ENCODE measurements at regions not wholly inside any gene's neighbourhood (a gene's known extent, or its start where the extent isn't known, plus 50 kb on each side); places are given as distances from the start of the nearest gene placed in this dataset.

DNA sequence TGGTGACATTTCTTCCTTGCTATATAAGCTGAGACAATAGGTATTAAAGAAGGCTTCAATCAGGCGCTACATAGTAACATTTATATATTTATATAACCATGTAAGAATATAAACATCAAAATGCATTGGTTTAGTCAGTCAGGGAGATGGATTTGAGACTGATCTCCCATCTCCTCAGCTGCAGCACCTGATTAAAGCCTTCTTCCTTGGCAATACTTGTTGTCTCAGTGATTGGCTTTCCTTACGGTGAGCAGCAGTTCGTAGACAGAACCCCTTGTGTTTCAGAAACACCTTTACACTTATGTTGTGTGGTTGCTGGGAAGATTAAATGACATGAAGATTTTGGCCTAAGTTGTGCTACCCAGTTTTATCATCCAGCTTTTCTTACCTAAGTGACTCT, 323.3 kb upstream of the DUSP10 start:
- TF ChIP-seq TCF4 (CRISPR knock-in tag; IDR thresholded peaks at IDR 0.05; ENCODE audit: borderline replicate concordance) (no peak), ZC3H10 (CRISPR knock-in tag; IDR thresholded peaks at IDR 0.05) (no peak), ISL1 (CRISPR knock-in tag; IDR thresholded peaks at IDR 0.05) (no peak), ZFP30 (CRISPR knock-in tag; IDR thresholded peaks at IDR 0.05) (no peak), ESRRG (CRISPR knock-in tag; IDR thresholded peaks at IDR 0.05) (no peak)
- TF ChIP-seq, protein P1, sequence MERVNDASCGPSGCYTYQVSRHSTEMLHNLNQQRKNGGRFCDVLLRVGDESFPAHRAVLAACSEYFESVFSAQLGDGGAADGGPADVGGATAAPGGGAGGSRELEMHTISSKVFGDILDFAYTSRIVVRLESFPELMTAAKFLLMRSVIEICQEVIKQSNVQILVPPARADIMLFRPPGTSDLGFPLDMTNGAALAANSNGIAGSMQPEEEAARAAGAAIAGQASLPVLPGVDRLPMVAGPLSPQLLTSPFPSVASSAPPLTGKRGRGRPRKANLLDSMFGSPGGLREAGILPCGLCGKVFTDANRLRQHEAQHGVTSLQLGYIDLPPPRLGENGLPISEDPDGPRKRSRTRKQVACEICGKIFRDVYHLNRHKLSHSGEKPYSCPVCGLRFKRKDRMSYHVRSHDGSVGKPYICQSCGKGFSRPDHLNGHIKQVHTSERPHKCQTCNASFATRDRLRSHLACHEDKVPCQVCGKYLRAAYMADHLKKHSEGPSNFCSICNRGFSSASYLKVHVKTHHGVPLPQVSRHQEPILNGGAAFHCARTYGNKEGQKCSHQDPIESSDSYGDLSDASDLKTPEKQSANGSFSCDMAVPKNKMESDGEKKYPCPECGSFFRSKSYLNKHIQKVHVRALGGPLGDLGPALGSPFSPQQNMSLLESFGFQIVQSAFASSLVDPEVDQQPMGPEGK (CRISPR knock-in tag; IDR thresholded peaks at IDR 0.05; ENCODE audit: borderline replicate concordance) = no peak
- TF ChIP-seq, protein P2, sequence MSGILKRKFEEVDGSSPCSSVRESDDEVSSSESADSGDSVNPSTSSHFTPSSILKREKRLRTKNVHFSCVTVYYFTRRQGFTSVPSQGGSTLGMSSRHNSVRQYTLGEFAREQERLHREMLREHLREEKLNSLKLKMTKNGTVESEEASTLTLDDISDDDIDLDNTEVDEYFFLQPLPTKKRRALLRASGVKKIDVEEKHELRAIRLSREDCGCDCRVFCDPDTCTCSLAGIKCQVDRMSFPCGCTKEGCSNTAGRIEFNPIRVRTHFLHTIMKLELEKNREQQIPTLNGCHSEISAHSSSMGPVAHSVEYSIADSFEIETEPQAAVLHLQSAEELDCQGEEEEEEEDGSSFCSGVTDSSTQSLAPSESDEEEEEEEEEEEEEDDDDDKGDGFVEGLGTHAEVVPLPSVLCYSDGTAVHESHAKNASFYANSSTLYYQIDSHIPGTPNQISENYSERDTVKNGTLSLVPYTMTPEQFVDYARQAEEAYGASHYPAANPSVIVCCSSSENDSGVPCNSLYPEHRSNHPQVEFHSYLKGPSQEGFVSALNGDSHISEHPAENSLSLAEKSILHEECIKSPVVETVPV (CRISPR knock-in tag; IDR thresholded peaks at IDR 0.05) = no peak
- TF ChIP-seq, protein P3, sequence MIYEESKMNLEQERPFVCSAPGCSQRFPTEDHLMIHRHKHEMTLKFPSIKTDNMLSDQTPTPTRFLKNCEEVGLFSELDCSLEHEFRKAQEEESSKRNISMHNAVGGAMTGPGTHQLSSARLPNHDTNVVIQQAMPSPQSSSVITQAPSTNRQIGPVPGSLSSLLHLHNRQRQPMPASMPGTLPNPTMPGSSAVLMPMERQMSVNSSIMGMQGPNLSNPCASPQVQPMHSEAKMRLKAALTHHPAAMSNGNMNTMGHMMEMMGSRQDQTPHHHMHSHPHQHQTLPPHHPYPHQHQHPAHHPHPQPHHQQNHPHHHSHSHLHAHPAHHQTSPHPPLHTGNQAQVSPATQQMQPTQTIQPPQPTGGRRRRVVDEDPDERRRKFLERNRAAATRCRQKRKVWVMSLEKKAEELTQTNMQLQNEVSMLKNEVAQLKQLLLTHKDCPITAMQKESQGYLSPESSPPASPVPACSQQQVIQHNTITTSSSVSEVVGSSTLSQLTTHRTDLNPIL (CRISPR knock-in tag; IDR thresholded peaks at IDR 0.05; ENCODE audit: low read depth) = no peak
- ATAC-seq = no peak

DNA sequence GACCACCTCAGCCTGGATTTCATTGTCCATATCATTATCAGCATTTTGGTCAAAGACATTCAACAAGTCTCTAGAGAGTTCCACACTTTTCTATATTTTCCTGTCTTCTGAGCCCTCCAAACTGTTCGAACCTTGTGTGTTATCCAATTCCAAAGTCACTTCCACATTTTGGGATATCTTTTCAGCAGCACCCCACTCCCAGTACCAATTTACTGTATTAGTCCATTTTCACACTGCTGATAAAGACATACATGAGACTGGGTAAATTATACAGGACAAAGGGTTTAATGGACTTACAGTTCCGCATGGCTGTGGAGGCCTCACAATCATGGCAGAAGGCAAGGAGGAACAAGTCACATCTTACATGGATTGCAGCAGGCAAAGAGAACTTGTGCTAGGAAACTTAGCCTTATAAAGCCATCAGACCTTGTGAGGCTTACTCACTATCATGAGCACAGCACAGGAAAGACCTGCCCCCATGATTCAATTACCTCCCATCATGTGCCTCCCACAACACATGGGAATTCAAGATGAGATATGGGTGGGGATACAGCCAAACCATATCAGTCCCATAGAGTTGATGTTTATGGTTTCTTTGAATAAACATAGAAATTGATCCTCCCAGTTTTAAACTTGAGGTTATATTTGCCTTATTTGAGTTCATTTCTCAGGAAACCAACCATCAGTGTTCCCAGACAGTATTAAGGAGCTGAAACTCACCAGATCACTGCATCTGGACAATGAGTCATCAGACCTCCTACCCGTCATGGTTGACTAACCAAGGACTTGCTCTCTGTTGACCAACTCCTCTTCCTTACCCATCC, 322.7 kb upstream of the DUSP10 start:
- TF ChIP-seq TOX (CRISPR knock-in tag; IDR thresholded peaks at IDR 0.05; ENCODE audit: borderline replicate concordance) (no peak), ZNF565 (CRISPR knock-in tag; conservative IDR thresholded peaks at IDR 0.05; ENCODE audit: low read depth) (no peak), RARB (CRISPR knock-in tag; IDR thresholded peaks at IDR 0.05) (no peak), ZC3H10 (CRISPR knock-in tag; IDR thresholded peaks at IDR 0.05) (no peak), GLIS3 (CRISPR knock-in tag; IDR thresholded peaks at IDR 0.05) (no peak), SNAI2 (CRISPR knock-in tag; IDR thresholded peaks at IDR 0.05) (no peak), ZNF8 (CRISPR knock-in tag; IDR thresholded peaks at IDR 0.05) (no peak), BACH2 (CRISPR knock-in tag; IDR thresholded peaks at IDR 0.05; ENCODE audit: borderline replicate concordance) (no peak)
- TF ChIP-seq, protein P2 (CRISPR knock-in tag; IDR thresholded peaks at IDR 0.05) = no peak
- no peak for ATAC-seq

DNA sequence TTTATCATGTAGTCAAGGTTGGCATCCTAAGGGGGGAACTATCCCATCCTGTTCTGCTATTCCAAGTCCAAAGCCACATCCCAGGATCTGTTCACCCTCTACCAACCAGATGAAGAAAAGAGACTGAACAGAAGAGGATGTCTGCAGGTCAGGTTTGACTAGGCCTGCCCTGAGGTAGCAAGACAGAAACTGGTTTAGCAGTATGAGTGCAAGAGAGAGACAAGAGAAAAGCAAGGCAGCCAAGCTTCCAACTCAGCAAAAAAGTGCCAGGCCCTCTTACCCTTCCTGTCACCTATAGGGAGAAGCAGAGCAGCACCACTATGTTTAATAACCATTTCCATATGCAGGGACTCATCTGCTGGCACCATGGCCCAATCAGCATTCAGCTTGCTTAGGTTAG, 320.8 kb upstream of the DUSP10 start:
- TF ChIP-seq OSR1 (CRISPR knock-in tag; IDR thresholded peaks at IDR 0.05) = no peak
- TF ChIP-seq CSDC2 (CRISPR knock-in tag; IDR thresholded peaks at IDR 0.05) = no peak
- TF ChIP-seq, protein P3 (CRISPR knock-in tag; IDR thresholded peaks at IDR 0.05; ENCODE audit: low read depth) = no peak
- TF ChIP-seq GLIS3 (CRISPR knock-in tag; IDR thresholded peaks at IDR 0.05) = no peak
- TF ChIP-seq ISL1 (CRISPR knock-in tag; IDR thresholded peaks at IDR 0.05) = no peak
- ATAC-seq = no peak

DNA sequence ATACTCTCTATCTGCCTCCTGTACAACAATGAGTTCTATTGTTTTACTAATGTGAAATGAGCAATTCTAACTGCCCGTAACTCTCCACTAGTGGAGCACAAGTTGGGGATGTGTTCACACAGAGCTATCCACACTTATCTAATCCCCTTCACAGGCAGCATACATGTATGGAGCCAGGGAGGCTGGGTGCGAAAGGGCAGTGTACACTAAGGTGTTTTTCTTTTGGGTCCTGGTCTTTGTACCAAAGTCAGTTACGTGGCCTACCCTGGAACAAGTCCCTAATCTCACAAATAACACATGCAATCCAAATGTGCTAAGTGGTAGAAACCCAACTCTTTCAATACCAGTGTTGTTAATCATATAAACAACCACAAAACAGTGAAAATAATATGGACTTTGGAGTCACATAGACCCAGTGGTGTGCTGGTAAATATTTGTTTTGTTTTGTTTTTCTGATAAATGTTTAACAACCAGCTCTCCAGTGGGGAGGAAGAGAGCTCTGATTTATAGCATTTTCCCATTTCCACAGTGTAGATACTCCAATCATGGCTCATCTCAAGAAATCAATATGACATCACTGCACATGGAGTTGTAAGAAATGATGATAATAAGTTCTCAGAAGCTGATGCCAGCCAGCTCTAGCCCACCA, 319.9 kb upstream of the DUSP10 start:
- no peak for ATAC-seq
- TF ChIP-seq ZFP30 (CRISPR knock-in tag; IDR thresholded peaks at IDR 0.05) (no peak), ZC3H10 (CRISPR knock-in tag; IDR thresholded peaks at IDR 0.05) (no peak), PPARA (CRISPR knock-in tag; IDR thresholded peaks at IDR 0.05; ENCODE audit: borderline replicate concordance) (no peak), ESRRG (CRISPR knock-in tag; IDR thresholded peaks at IDR 0.05) (no peak), SNAI2 (CRISPR knock-in tag; IDR thresholded peaks at IDR 0.05) (no peak), BACH2 (CRISPR knock-in tag; IDR thresholded peaks at IDR 0.05; ENCODE audit: borderline replicate concordance) (no peak), TOX (CRISPR knock-in tag; IDR thresholded peaks at IDR 0.05; ENCODE audit: borderline replicate concordance) (no peak)
- TF ChIP-seq, protein P2 (CRISPR knock-in tag; IDR thresholded peaks at IDR 0.05) = no peak
- TF ChIP-seq, protein P4, sequence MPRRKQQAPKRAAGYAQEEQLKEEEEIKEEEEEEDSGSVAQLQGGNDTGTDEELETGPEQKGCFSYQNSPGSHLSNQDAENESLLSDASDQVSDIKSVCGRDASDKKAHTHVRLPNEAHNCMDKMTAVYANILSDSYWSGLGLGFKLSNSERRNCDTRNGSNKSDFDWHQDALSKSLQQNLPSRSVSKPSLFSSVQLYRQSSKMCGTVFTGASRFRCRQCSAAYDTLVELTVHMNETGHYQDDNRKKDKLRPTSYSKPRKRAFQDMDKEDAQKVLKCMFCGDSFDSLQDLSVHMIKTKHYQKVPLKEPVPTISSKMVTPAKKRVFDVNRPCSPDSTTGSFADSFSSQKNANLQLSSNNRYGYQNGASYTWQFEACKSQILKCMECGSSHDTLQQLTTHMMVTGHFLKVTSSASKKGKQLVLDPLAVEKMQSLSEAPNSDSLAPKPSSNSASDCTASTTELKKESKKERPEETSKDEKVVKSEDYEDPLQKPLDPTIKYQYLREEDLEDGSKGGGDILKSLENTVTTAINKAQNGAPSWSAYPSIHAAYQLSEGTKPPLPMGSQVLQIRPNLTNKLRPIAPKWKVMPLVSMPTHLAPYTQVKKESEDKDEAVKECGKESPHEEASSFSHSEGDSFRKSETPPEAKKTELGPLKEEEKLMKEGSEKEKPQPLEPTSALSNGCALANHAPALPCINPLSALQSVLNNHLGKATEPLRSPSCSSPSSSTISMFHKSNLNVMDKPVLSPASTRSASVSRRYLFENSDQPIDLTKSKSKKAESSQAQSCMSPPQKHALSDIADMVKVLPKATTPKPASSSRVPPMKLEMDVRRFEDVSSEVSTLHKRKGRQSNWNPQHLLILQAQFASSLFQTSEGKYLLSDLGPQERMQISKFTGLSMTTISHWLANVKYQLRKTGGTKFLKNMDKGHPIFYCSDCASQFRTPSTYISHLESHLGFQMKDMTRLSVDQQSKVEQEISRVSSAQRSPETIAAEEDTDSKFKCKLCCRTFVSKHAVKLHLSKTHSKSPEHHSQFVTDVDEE (CRISPR knock-in tag; IDR thresholded peaks at IDR 0.05) = no peak
- TF ChIP-seq, protein P1 (CRISPR knock-in tag; IDR thresholded peaks at IDR 0.05; ENCODE audit: borderline replicate concordance) = no peak

Measured in SK-N-SH treated with all-trans-retinoic acid at 6 μM for 48 hours (cell line).